GM12878 (cell line): ENCODE measurements at regions not wholly inside any gene's neighbourhood (a gene's known extent, or its start where the extent isn't known, plus 50 kb on each side); places are given as distances from the start of the nearest gene placed in this dataset.

ENCODE experiments used
- CBX5 ChIP-seq: sonication (generic); IDR thresholded peaks from 2 replicates; pipeline ENCODE4 v1.6.1; 2016; ENCODE audit warnings: low read depth, moderate library complexity, mild to moderate bottlenecking, inconsistent platforms
- CTCF ChIP-seq, 3 experiments: IDR thresholded peaks in 2 of 3; conservative IDR thresholded peaks in 1 of 3; 2 replicates each; pipeline ENCODE4 v1.5.1; 2011; ENCODE audit warnings: low read depth in 3 of 3, low read length in 3 of 3, mild to moderate bottlenecking in 3 of 3, control low read depth in 2 of 3, moderate library complexity in 2 of 3, inconsistent platforms in 1 of 3, mixed read lengths in 1 of 3; ENCODE audit not compliant: control insufficient read depth in 2 of 3, insufficient read depth in 1 of 3; ENCODE audit errors: extremely low read depth in 1 of 3
- EP300 ChIP-seq, 2 experiments: fragments of 150-350 bp in 1 of 2; IDR thresholded peaks; 2 replicates each; pipeline ENCODE4 v1.6.1; 2011 to 2012; ENCODE audit warnings: low read depth in 2 of 2, low read length in 2 of 2, borderline replicate concordance in 1 of 2, improper control_type of control experiment in 1 of 2, inconsistent platforms in 1 of 2; ENCODE audit not compliant: control insufficient read depth in 1 of 2
- FOXM1 ChIP-seq: IDR thresholded peaks from 2 replicates; pipeline ENCODE4 v1.6.1; 2012; ENCODE audit warnings: low read depth, mild to moderate bottlenecking, inconsistent platforms, low read length, moderate library complexity
- GABPA ChIP-seq: IDR thresholded peaks from 2 replicates; pipeline ENCODE4 v1.6.1; 2014; ENCODE audit warnings: antibody characterized with exemption, low read depth, mild to moderate bottlenecking, inconsistent platforms
- JUND ChIP-seq: IDR thresholded peaks from 2 replicates; pipeline ENCODE4 v1.6.1; 2012; ENCODE audit warnings: low read depth, mild to moderate bottlenecking, low read length, improper control_type of control experiment, moderate library complexity
- MAX ChIP-seq: IDR thresholded peaks from 2 replicates; pipeline ENCODE4 v1.6.1; 2012; ENCODE audit warnings: low read depth, low read length, improper control_type of control experiment
- RAD21 ChIP-seq: IDR thresholded peaks from 2 replicates; pipeline ENCODE4 v1.6.1; 2011; ENCODE audit warnings: mild to moderate bottlenecking, low read depth, low read length, moderate library complexity; ENCODE audit not compliant: insufficient read depth
- SMC3 ChIP-seq: IDR thresholded peaks from 2 replicates; pipeline ENCODE4 v1.6.1; 2011; ENCODE audit warnings: low read length, improper control_type of control experiment, borderline replicate concordance
- SRF ChIP-seq, 2 experiments: IDR thresholded peaks; 2 replicates each; pipeline ENCODE4 v1.6.1; 2011; ENCODE audit warnings: low read depth in 2 of 2, low read length in 2 of 2, mild to moderate bottlenecking in 1 of 2, moderate library complexity in 1 of 2
- STAT1 ChIP-seq: fragments of 450-650 bp; conservative IDR thresholded peaks from 2 replicates; pipeline ENCODE4 v1.6.1; 2014; ENCODE audit warnings: antibody characterized with exemption, mild to moderate bottlenecking
- TCF12 ChIP-seq: IDR thresholded peaks from 2 replicates; pipeline ENCODE4 v1.6.1; 2011; ENCODE audit warnings: low read depth, mild to moderate bottlenecking, low read length
- TF ChIP-seq, protein P1 (sequence below): IDR thresholded peaks from 2 replicates; pipeline ENCODE4 v1.6.1; 2011; ENCODE audit warnings: low read depth, low read length, improper control_type of control experiment, borderline replicate concordance
- TF ChIP-seq, protein P2 (sequence below): fragments of 450-650 bp; IDR thresholded peaks from 2 replicates; pipeline ENCODE4 v1.6.1; 2016; ENCODE audit warnings: mild to moderate bottlenecking

DNA sequence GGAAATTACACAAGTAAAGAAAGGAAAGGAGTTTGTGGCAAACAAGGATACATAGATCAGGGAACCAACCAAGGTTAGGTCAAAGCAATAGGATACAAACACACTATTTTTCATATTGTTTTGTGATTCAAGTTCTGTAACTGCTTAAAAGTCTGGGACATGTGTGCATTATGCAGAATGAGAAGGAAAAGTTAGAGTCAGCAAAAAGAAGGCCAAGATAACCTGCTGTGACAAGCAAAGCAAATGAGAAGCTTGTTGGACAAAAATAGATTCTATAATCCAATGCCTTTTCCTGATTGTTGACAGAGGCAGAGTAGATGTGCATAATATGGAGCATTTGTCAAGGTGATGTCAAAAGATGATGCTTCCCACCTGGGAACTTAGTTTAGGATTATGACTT is 556.0 kb upstream of the CXADR start:
- no peak for TF ChIP-seq CBX5
- TF ChIP-seq CTCF (IDR thresholded peaks at IDR 0.05 in 2 of 3, conservative IDR thresholded peaks at IDR 0.05 in 1 of 3; ENCODE audit: control insufficient read depth in 2 of 3, extremely low read depth in 1 of 3, insufficient read depth in 1 of 3, low read depth in 3 of 3, low read length in 3 of 3) = no peak
- TF ChIP-seq, protein P1, sequence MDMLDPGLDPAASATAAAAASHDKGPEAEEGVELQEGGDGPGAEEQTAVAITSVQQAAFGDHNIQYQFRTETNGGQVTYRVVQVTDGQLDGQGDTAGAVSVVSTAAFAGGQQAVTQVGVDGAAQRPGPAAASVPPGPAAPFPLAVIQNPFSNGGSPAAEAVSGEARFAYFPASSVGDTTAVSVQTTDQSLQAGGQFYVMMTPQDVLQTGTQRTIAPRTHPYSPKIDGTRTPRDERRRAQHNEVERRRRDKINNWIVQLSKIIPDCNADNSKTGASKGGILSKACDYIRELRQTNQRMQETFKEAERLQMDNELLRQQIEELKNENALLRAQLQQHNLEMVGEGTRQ = no peak
- TF ChIP-seq JUND = no peak
- no peak for TF ChIP-seq TCF12
- no peak for TF ChIP-seq FOXM1
- no peak for TF ChIP-seq SRF (IDR thresholded peaks at IDR 0.05; ENCODE audit: low read depth in 2 of 2, low read length in 2 of 2)
- TF ChIP-seq, protein P2, sequence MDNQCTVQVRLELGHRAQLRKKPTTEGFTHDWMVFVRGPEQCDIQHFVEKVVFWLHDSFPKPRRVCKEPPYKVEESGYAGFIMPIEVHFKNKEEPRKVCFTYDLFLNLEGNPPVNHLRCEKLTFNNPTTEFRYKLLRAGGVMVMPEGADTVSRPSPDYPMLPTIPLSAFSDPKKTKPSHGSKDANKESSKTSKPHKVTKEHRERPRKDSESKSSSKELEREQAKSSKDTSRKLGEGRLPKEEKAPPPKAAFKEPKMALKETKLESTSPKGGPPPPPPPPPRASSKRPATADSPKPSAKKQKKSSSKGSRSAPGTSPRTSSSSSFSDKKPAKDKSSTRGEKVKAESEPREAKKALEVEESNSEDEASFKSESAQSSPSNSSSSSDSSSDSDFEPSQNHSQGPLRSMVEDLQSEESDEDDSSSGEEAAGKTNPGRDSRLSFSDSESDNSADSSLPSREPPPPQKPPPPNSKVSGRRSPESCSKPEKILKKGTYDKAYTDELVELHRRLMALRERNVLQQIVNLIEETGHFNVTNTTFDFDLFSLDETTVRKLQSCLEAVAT = no peak
- no peak for TF ChIP-seq STAT1
- no peak for TF ChIP-seq GABPA
- TF ChIP-seq SMC3 = no peak
- no peak for TF ChIP-seq RAD21
- TF ChIP-seq EP300 (IDR thresholded peaks at IDR 0.05; ENCODE audit: borderline replicate concordance in 1 of 2, control insufficient read depth in 1 of 2, low read depth in 2 of 2, low read length in 2 of 2) = no peak
- no peak for TF ChIP-seq MAX
